GM12874 (cell line): ENCODE measurements at regions not wholly inside any gene's neighbourhood (a gene's known extent, or its start where the extent isn't known, plus 50 kb on each side); places are given as distances from the start of the nearest gene placed in this dataset.

Experiments used
- TF ChIP-seq, protein P1 (sequence below): IDR thresholded peaks from 2 replicates; pipeline ENCODE4 v1.5.1; 2011; ENCODE audit warnings: low read depth, mild to moderate bottlenecking, control low read depth, low read length, moderate library complexity; ENCODE audit not compliant: insufficient read depth

DNA sequence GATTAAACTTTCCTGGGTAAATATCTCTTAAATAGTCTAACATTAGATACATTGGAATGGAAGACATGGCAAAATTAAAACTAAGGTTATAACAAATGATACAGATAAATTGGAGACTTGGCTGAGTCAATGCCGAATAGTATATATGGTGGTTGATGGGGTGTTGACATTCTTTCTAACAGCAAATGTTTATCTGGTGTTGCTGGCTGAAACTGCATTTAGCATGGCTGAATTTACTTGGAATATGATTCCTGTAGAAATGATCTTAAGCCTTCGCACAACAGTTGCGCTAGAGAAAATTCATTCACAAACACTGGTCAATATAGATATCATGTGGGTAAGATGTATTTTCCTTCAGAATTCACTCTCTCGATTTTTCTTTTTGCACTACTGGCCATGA lies 646.0 kb upstream of the CXADR start:
- TF ChIP-seq, protein P1, sequence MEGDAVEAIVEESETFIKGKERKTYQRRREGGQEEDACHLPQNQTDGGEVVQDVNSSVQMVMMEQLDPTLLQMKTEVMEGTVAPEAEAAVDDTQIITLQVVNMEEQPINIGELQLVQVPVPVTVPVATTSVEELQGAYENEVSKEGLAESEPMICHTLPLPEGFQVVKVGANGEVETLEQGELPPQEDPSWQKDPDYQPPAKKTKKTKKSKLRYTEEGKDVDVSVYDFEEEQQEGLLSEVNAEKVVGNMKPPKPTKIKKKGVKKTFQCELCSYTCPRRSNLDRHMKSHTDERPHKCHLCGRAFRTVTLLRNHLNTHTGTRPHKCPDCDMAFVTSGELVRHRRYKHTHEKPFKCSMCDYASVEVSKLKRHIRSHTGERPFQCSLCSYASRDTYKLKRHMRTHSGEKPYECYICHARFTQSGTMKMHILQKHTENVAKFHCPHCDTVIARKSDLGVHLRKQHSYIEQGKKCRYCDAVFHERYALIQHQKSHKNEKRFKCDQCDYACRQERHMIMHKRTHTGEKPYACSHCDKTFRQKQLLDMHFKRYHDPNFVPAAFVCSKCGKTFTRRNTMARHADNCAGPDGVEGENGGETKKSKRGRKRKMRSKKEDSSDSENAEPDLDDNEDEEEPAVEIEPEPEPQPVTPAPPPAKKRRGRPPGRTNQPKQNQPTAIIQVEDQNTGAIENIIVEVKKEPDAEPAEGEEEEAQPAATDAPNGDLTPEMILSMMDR: no peak

DNA sequence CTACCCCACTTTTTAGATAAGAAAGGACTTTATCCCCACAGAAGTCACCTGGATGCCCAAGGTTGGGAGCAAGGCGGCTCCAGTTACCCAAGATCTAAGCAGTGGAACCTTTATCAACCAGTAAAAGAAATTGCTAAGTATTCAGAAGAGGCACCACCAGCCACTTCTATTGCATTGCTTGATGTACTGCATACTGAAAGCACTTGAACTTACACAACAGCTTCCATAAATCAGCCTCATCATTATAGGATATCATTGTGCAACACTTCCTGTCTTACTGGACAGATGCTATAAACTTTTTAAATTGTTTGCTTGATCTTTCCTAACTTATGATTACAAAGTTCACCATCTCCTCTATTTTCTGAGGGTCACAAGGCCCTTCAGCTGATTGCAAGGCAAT lies 642.7 kb upstream of the CXADR start:
- TF ChIP-seq, protein P1: no peak

DNA sequence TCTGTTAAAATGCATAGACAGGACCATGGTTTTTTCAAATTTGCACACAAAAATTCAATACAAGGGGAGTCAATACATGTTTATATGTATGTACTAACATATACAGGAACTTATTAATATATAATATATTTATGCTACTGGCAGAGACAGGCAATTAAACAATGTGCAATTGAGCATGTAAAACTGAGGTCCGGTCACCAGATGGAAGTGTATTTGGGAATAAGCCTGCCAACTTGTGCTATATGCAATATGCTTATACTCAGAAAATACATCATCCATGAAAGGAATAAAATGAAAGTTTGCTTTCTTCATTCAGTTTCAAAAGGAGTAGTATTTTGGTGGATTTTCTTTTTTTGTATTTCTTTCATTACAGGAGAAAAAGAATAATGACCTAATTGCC lies 640.2 kb upstream of the CXADR start:
- TF ChIP-seq, protein P1: no peak

DNA sequence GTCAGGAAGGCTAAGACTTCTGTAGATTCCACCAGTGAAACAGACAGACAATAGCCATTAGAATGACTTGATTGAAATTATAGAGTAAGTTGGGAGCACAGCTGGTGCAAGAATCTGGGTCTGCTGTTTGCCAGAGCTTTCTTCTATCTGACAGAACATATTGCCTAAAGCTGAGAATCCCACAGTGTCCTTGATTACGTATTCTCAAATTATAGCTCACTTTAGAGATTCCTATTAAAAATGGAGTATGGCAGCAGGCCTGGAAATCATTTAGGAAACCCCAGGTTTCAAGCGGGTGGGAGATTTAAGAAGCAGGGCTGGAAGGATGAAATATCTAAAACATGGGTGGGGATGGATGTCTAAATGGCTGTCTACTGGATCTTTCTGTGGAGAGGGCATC lies 639.7 kb upstream of the CXADR start:
- TF ChIP-seq, protein P1: no peak

DNA sequence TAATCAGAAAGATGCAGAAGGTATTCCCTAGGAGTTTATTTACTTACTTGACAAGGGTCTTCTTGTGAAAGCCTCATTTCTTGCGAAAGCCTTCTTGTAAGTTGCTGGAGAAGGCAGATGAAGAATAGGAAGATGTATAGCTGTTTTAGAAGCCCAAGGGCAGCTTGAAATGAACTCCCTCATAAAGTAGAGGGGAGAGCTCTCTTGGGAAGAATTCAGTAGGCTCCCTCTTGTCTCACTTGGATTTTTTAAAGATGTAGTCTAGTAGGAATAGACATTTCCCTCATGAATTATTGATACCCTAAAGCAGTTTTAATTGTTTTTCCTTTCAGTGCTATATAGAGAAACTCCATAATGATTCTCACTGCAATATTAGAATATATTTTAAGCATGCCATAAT lies 639.2 kb upstream of the CXADR start:
- TF ChIP-seq, protein P1: no peak

DNA sequence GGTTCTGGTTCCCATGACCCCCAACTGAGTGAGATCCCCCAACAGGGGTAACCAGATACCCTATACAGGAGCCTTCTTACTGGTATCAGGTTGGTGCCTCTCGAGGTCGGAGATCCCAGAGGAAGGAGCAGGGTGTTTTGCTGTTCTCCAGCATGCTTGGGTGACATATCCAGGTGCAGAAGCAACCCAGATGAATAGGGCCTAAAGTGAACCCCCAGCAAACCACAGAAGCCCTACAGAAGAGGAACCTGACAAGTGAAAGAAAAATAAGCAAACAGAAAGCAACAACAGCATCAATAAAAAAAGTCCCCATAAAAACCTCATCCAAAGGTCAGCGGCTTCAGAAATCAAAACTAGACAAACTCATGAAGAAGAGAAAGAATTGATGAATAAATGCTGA lies 633.4 kb upstream of the CXADR start:
- TF ChIP-seq, protein P1: no peak

DNA sequence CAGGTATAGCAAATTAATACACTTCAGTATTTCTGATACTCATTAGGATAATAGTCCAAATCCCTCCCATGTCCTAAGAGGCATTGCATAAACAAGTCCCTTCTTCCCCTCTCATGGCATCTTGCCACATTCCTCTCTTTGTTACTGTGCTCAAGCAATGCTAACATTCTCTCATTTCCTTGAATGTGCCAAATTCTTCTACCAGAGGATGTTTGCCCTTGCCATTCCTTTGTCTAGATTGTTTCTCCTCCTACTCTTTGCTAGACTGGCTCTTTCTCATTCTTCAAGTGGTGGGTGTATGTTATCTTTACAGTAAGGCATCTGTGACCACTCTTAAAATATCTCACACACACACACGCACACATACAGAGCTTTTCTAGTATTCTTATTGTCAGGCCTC lies 621.0 kb upstream of the CXADR start:
- TF ChIP-seq, protein P1: no peak

DNA sequence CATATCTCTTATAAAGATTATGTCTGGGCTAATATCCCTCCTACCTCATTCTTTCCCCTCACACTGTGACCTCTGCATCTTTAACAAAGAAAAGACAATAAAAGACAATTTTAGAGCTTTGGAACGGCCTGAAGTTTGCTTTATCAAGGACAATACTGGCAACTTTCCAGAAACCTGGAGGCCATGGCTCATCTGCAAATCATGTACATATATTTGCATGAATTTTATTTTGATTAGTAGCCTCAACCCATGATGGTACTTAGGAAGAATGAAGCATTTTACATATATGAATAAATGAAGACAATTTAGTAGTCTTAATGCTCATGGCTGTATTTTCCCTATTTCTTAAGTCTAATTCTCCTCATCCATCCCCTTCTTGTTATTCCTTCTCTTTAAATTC lies 612.2 kb upstream of the CXADR start:
- TF ChIP-seq, protein P1: no peak
